CD14-positive monocyte (primary cell): ENCODE measurements at regions not wholly inside any gene's neighbourhood (a gene's known extent, or its start where the extent isn't known, plus 50 kb on each side); places are given as distances from the start of the nearest gene placed in this dataset.

Source experiments
- DNase-seq, 3 donors: peaks; one replicate each; pipeline ENCODE4 v3.0.0-alpha.2; 2011 to 2022
- H2AFZ ChIP-seq: 2 replicates; pipeline ENCODE4 v1.6.0; 2012; ENCODE audit warnings: mild to moderate bottlenecking, low read depth, low read length, inconsistent platforms; ENCODE audit not compliant: insufficient read depth, poor library complexity, severe bottlenecking
- H3K27ac ChIP-seq, 2 donors: 1 replicate in 1 of 2; 2 replicates in 1 of 2; pipeline ENCODE4 v1.5.1; 2012 to 2013; ENCODE audit warnings: low read length in 2 of 2, control low read depth in 1 of 2, inconsistent platforms in 1 of 2, low read depth in 1 of 2, mild to moderate bottlenecking in 1 of 2
- H3K27me3 ChIP-seq, 2 donors: one replicate each; pipeline versions ENCODE4 v1.6.0 to v1.6.1; 2011 to 2013; ENCODE audit warnings: low read length in 2 of 2; ENCODE audit not compliant: control insufficient read depth in 2 of 2, insufficient read depth in 2 of 2
- H3K36me3 ChIP-seq, 2 donors: replicated peaks in 1 of 2; 1 replicate in 1 of 2; 2 replicates in 1 of 2; pipeline versions ENCODE4 v1.5.1 to v1.6.1; 2012 to 2013; ENCODE audit warnings: low read length in 2 of 2, control low read depth in 1 of 2, inconsistent platforms in 1 of 2, mild to moderate bottlenecking in 1 of 2; ENCODE audit not compliant: insufficient read depth in 2 of 2, control insufficient read depth in 1 of 2
- H3K4me1 ChIP-seq, 2 donors: 1 replicate in 1 of 2; 2 replicates in 1 of 2; pipeline versions ENCODE4 v1.5.1 to v1.6.1; 2012 to 2013; ENCODE audit warnings: low read length in 2 of 2, control low read depth in 1 of 2, inconsistent platforms in 1 of 2, mild to moderate bottlenecking in 1 of 2, moderate library complexity in 1 of 2; ENCODE audit not compliant: insufficient read depth in 2 of 2, control insufficient read depth in 1 of 2
- H3K4me2 ChIP-seq: replicated peaks from 2 replicates; pipeline ENCODE3; 2012; ENCODE audit warnings: low read length, moderate library complexity, mild to moderate bottlenecking; ENCODE audit not compliant: poor library complexity, severe bottlenecking; ENCODE audit errors: extremely low read depth
- H3K4me3 ChIP-seq, 3 experiments: fragments of 200-600 bp in 1 of 3; sonication (generic) in 1 of 3; replicated peaks in 1 of 3; 1 replicate in 2 of 3; 2 replicates in 1 of 3; pipeline ENCODE4 v1.5.1; 2011 to 2013; ENCODE audit warnings: low read length in 3 of 3, mild to moderate bottlenecking in 3 of 3, control low read depth in 2 of 3, low read depth in 2 of 3, inconsistent platforms in 1 of 3, moderate library complexity in 1 of 3
- H3K79me2 ChIP-seq: 2 replicates; pipeline ENCODE4 v1.6.0; 2012; ENCODE audit warnings: mild to moderate bottlenecking, control low read depth, inconsistent platforms, low read length, moderate library complexity; ENCODE audit not compliant: insufficient read depth
- H3K9ac ChIP-seq: 2 replicates; pipeline ENCODE4 v1.6.0; 2017; ENCODE audit warnings: low read length, mild to moderate bottlenecking; ENCODE audit not compliant: insufficient read depth, poor library complexity, severe bottlenecking
- H3K9me3 ChIP-seq, 2 donors: replicated peaks in 1 of 2; 1 replicate in 1 of 2; 2 replicates in 1 of 2; pipeline versions ENCODE4 v1.5.1 to v1.6.1; 2012 to 2013; ENCODE audit warnings: low read length in 2 of 2, control low read depth in 1 of 2; ENCODE audit not compliant: control insufficient read depth in 1 of 2, insufficient read depth in 1 of 2
- H4K20me1 ChIP-seq: 2 replicates; pipeline ENCODE4 v1.6.0; 2012; ENCODE audit warnings: mild to moderate bottlenecking, low read length, control low read depth, moderate library complexity; ENCODE audit not compliant: insufficient read depth
- H3K27ac Mint-ChIP-seq, 7 donors: one replicate each; pipeline ENCODE4 v1.8.0; 2020; ENCODE audit warnings: mild to moderate bottlenecking in 7 of 7, mixed read lengths in 7 of 7, moderate library complexity in 6 of 7, inconsistent platforms in 2 of 7
- H3K27me3 Mint-ChIP-seq, 3 donors: one replicate each; pipeline ENCODE4 v1.8.0; 2021 to 2022; ENCODE audit warnings: low read depth in 3 of 3, mild to moderate bottlenecking in 3 of 3, mixed read lengths in 3 of 3, moderate library complexity in 3 of 3, inconsistent platforms in 1 of 3
- H3K36me3 Mint-ChIP-seq, 2 donors: one replicate each; pipeline ENCODE4 v1.8.0; 2020; ENCODE audit warnings: mixed read lengths in 2 of 2, inconsistent platforms in 1 of 2, mild to moderate bottlenecking in 1 of 2
- H3K4me1 Mint-ChIP-seq: one replicate; pipeline ENCODE4 v1.8.0; 2020; ENCODE audit warnings: mild to moderate bottlenecking, mixed read lengths
- H3K4me3 Mint-ChIP-seq, 2 donors: one replicate each; pipeline ENCODE4 v1.8.0; 2020; ENCODE audit warnings: mild to moderate bottlenecking in 2 of 2, mixed read lengths in 2 of 2, moderate library complexity in 1 of 2
- H3K9me3 Mint-ChIP-seq, 7 donors: one replicate each; pipeline ENCODE4 v1.8.0; 2020 to 2022; ENCODE audit warnings: mixed read lengths in 7 of 7, mild to moderate bottlenecking in 6 of 7, moderate library complexity in 6 of 7, inconsistent platforms in 2 of 7
- WGBS: methylation state at CpG from one replicate; pipeline ENCODE4 v1.1.5; 2013; ENCODE audit warnings: missing lambda C conversion rate; ENCODE audit not compliant: insufficient coverage; 5-methylcytosine and 5-hydroxymethylcytosine counted together
- intact Hi-C, 2 donors: fragments of 100-400 bp; cut with micrococcal nuclease; formaldehyde crosslinking; loops; one replicate each; pipeline versions ENCODE4 v1.15.0 to v1.15.1; 2023
- TF ChIP-seq, protein P1 (sequence below): fragments of 200-600 bp; IDR thresholded peaks from one replicate; pipeline ENCODE4 v1.8.0; 2022; ENCODE audit warnings: antibody characterized with exemption, mild to moderate bottlenecking

DNA sequence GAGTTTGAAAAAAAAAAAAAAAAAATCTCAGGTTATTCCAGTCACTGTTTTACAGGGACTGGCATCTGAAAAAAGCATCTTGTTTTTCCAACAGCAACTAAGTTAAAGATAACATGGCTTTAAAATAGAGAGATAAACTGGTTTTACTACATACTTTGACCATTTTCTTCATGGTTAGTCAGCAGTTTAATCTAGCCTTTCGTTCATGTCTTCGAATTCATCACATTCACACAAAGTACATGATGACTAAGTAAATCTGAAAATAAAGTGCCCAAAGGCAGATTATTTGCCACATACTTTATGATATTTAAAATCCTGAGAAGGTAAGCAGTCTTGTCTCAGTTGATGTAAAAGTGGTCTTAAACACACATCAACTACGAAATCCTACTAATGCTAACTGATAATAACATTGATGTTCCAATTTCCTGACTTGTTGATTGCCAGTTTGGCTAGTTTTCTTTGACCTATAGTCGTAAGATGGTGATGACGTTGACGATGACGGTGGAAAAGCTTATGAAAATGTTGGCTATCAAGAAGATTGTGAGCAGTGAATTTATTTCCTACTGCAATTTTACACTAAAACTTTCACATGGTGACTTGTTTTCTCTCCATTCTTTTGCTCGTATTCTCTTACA, 540.5 kb upstream of the BOD1L1 start:
- DNase-seq: no peak
- H3K4me3 Mint-ChIP-seq: no peak overlapping the region
- intact Hi-C loops: loop anchor here in 1 of 2 donors (5.0 kb wide), 1 partner anchor 41 kb away; no protein-coding TSS in a partner anchor
- H3K4me3 ChIP-seq: peak overlapping the region in 1 of 3 experiments; percentile 17
- no peak overlapping the region for H2AFZ ChIP-seq
- H3K9me3 ChIP-seq: no peaks in the 10 kb centered on the region
- no peaks in the 10 kb centered on the region for H3K27me3 ChIP-seq
- peaks cover 45% of the 10 kb centered on the region in 2 donors for H3K4me1 ChIP-seq
- H3K9ac ChIP-seq: no peak overlapping the region
- TF ChIP-seq, protein P1, sequence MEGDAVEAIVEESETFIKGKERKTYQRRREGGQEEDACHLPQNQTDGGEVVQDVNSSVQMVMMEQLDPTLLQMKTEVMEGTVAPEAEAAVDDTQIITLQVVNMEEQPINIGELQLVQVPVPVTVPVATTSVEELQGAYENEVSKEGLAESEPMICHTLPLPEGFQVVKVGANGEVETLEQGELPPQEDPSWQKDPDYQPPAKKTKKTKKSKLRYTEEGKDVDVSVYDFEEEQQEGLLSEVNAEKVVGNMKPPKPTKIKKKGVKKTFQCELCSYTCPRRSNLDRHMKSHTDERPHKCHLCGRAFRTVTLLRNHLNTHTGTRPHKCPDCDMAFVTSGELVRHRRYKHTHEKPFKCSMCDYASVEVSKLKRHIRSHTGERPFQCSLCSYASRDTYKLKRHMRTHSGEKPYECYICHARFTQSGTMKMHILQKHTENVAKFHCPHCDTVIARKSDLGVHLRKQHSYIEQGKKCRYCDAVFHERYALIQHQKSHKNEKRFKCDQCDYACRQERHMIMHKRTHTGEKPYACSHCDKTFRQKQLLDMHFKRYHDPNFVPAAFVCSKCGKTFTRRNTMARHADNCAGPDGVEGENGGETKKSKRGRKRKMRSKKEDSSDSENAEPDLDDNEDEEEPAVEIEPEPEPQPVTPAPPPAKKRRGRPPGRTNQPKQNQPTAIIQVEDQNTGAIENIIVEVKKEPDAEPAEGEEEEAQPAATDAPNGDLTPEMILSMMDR: no peak
- H3K9me3 Mint-ChIP-seq: peaks cover 0 to 3% (median 0%) of the 10 kb centered on the region in 7 donors
- WGBS: no CpG with 5 or more reads among the region's 8 CpGs
- peaks cover 0 to 3% (median 1%) of the 10 kb centered on the region in 3 donors for H3K27me3 Mint-ChIP-seq
- no peaks in the 10 kb centered on the region for H4K20me1 ChIP-seq
- no peaks in the 10 kb centered on the region for H3K79me2 ChIP-seq
- H3K27ac ChIP-seq: peak overlapping the region in 1 of 2 donors; percentile 33
- H3K27ac Mint-ChIP-seq: peak overlapping the region in 2 of 7 donors; percentile 2 to 35
- no peaks in the 10 kb centered on the region for H3K36me3 ChIP-seq
- peak overlapping the region; percentile 49 for H3K4me2 ChIP-seq
- peaks cover 45% of the 10 kb centered on the region for H3K4me1 Mint-ChIP-seq
- peaks cover 2 to 3% of the 10 kb centered on the region in 2 donors for H3K36me3 Mint-ChIP-seq

DNA sequence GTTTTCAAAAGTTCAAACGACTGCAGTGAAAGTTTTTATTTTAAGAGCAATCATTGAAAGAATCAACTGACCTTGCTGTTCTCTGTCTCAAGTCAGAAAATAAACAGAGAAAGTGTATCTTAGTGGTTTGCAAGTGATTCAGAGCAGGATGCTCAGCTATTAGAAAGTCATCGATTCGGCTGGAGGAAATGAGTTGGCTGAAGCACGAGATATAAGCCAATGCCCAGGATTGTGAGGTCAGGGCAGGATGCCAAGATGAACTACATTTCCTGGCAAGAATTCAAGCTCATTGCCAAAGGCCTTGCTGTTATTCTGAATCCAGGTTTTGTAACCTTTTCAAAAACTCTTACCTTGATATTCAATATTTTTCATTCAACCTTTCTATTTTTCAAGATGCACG, 541.4 kb upstream of the BOD1L1 start:
- Histone ChIP-seq H3K9me3 (no peaks in the 10 kb centered on the region), H2AFZ (no peak overlapping the region), H3K36me3 (no peaks in the 10 kb centered on the region), H3K4me1 (peaks cover 45 to 49% of the 10 kb centered on the region in 2 donors), H3K27me3 (no peaks in the 10 kb centered on the region), H3K9ac (no peak overlapping the region), H3K4me3 (peak overlapping the region in 1 of 3 experiments; percentile 17), H3K4me2 (peak overlapping the region; percentile 49), H4K20me1 (no peaks in the 10 kb centered on the region), H3K79me2 (no peaks in the 10 kb centered on the region), H3K27ac (peak overlapping the region in 1 of 2 donors; percentile 33)
- Mint-ChIP-seq H3K27me3 (peaks cover 0 to 3% (median 1%) of the 10 kb centered on the region in 3 donors), H3K4me1 (peaks cover 45% of the 10 kb centered on the region), H3K4me3 (peak overlapping the region in 1 of 2 donors; percentile 61), H3K36me3 (peaks cover 3 to 6% of the 10 kb centered on the region in 2 donors), H3K9me3 (peaks cover 0 to 3% (median 1%) of the 10 kb centered on the region in 7 donors), H3K27ac (peak overlapping the region in 3 of 7 donors; percentile 2 to 66 (median 60))
- TF ChIP-seq, protein P1: no peak
- DNase-seq: peak; percentile 73 to 84 (median 79)
- 0% methylated on average over 4 of the region's 5 CpGs for WGBS
- intact Hi-C loops: loop anchor here in 1 of 2 donors (5.0 kb wide), 1 partner anchor 42 kb away; no protein-coding TSS in a partner anchor
